Endothelial cell of umbilical vein (primary cell): ENCODE measurements at regions not wholly inside any gene's neighbourhood (a gene's known extent, or its start where the extent isn't known, plus 50 kb on each side); places are given as distances from the start of the nearest gene placed in this dataset.

Experiments used
- BruUV-seq: library from RNA; stranded (reverse); fragments of 400-500 nt; replicated peaks from 2 replicates; lab custom pipeline; 2021; lab: Mats Ljungman, UMichigan
- CTCF ChIA-PET: fragments of 300-600, 350-600 bp; sonication (Branson Sonifier 250); formaldehyde crosslinking; loops from one replicate; lab custom pipeline; 2021; ENCODE audit warnings: antibody characterized with exemption, inconsistent platforms; lab: Charles Lee
- POLR2A ChIA-PET: fragments of 300-600, 350-600 bp; sonication (Branson Sonifier 250); formaldehyde crosslinking; loops from one replicate; lab custom pipeline; 2021; ENCODE audit warnings: antibody characterized with exemption, inconsistent platforms; lab: Charles Lee
- DNase-seq: peaks from one replicate; pipeline ENCODE4 v3.0.0-alpha.2; 2011; ENCODE audit warnings: low read depth, low spot score
- FAIRE-seq: peaks from 2 replicates; lab custom pipeline; 2011; peaks lifted over from hg19 to GRCh38; lab: Jason Lieb, UNC
- H2AFZ ChIP-seq: 2 replicates; pipeline ENCODE4 v1.6.0; 2012; ENCODE audit warnings: low read depth, low read length, control low read depth, inconsistent platforms
- H3K27ac ChIP-seq: 2 replicates; pipeline ENCODE4 v1.5.1; 2011; ENCODE audit warnings: low read depth, mild to moderate bottlenecking, control low read depth, low read length, moderate library complexity; ENCODE audit not compliant: insufficient read depth
- H3K27me3 ChIP-seq, 2 experiments: 2 replicates each; pipeline versions ENCODE4 v1.6.0 to v1.6.1; 2011; ENCODE audit warnings: low read length in 2 of 2, mixed read lengths in 1 of 2; ENCODE audit not compliant: control insufficient read depth in 2 of 2, insufficient read depth in 2 of 2
- H3K36me3 ChIP-seq, 2 experiments: 2 replicates in 1 of 2; 3 replicates in 1 of 2; pipeline ENCODE4 v1.5.1; 2011; ENCODE audit warnings: low read length in 2 of 2, mild to moderate bottlenecking in 1 of 2, moderate library complexity in 1 of 2; ENCODE audit not compliant: control insufficient read depth in 2 of 2, insufficient read depth in 2 of 2; ENCODE audit errors: extremely low read depth in 1 of 2
- H3K4me1 ChIP-seq: 3 replicates; pipeline ENCODE4 v1.5.1; 2011; ENCODE audit warnings: mild to moderate bottlenecking, low read length; ENCODE audit not compliant: control insufficient read depth, insufficient read depth; ENCODE audit errors: extremely low read depth
- H3K4me2 ChIP-seq: 2 replicates; pipeline ENCODE4 v1.6.1; 2011; ENCODE audit warnings: low read length, control low read depth, mixed read lengths; ENCODE audit not compliant: insufficient read depth
- H3K4me3 ChIP-seq, 3 experiments: fragments of 200-600 bp in 1 of 3; sonication (generic), shearing (Covaris generic) in 1 of 3; replicated peaks in 1 of 3; 2 replicates each; pipeline ENCODE4 v1.5.1; 2011 to 2016; ENCODE audit warnings: control low read depth in 3 of 3, low read length in 3 of 3, mild to moderate bottlenecking in 2 of 3, inconsistent platforms in 1 of 3, low read depth in 1 of 3, moderate library complexity in 1 of 3; ENCODE audit not compliant: insufficient read depth in 1 of 3
- H3K79me2 ChIP-seq: 2 replicates; pipeline ENCODE4 v1.6.0; 2012; ENCODE audit warnings: low read length, inconsistent platforms; ENCODE audit not compliant: control insufficient read depth, insufficient read depth
- H3K9ac ChIP-seq: replicated peaks from 2 replicates; pipeline ENCODE3; 2011; ENCODE audit warnings: low read length, control low read depth; ENCODE audit not compliant: insufficient read depth; ENCODE audit errors: extremely low read depth
- H3K9me1 ChIP-seq: replicated peaks from 3 replicates; pipeline ENCODE4 v1.6.0; 2011; ENCODE audit warnings: mild to moderate bottlenecking, low read length; ENCODE audit not compliant: control insufficient read depth, insufficient read depth; ENCODE audit errors: extremely low read depth
- H3K9me3 ChIP-seq: replicated peaks from 2 replicates; pipeline ENCODE4 v1.5.1; 2012; ENCODE audit warnings: low read length, inconsistent platforms; ENCODE audit not compliant: control insufficient read depth, insufficient read depth
- H4K20me1 ChIP-seq: replicated peaks from 2 replicates; pipeline ENCODE3; 2011; ENCODE audit warnings: mild to moderate bottlenecking, low read length; ENCODE audit not compliant: control insufficient read depth, insufficient read depth; ENCODE audit errors: extremely low read depth
- CTCF ChIP-seq, 2 donors: IDR thresholded peaks; 1 replicate in 1 of 2; 2 replicates in 1 of 2; pipeline ENCODE4 v1.5.1; 2011; ENCODE audit warnings: low read length in 2 of 2, mild to moderate bottlenecking in 2 of 2, moderate library complexity in 2 of 2, control low read depth in 1 of 2, inconsistent platforms in 1 of 2, low read depth in 1 of 2; ENCODE audit not compliant: insufficient read depth in 1 of 2; ENCODE audit errors: extremely low read depth in 1 of 2
- EZH2 ChIP-seq: IDR thresholded peaks from 2 replicates; pipeline ENCODE4 v1.6.1; 2012; ENCODE audit warnings: borderline replicate concordance, low read depth, mild to moderate bottlenecking, moderate library complexity, low read length, inconsistent platforms; ENCODE audit not compliant: severe bottlenecking
- FOS ChIP-seq: IDR thresholded peaks from 2 replicates; pipeline ENCODE4 v1.6.1; 2011; ENCODE audit warnings: mild to moderate bottlenecking, low read length, moderate library complexity, borderline replicate concordance; ENCODE audit not compliant: insufficient read depth
- GATA2 ChIP-seq: IDR thresholded peaks from 2 replicates; pipeline ENCODE4 v1.7.0; 2011; ENCODE audit warnings: low read depth, mild to moderate bottlenecking, moderate library complexity, mixed read lengths, low read length; ENCODE audit not compliant: insufficient read length, insufficient read depth
- JUN ChIP-seq: IDR thresholded peaks from 2 replicates; pipeline ENCODE4 v1.6.1; 2011; ENCODE audit warnings: borderline replicate concordance, low read depth; ENCODE audit not compliant: insufficient read length, insufficient read depth
- MYC ChIP-seq: IDR thresholded peaks from one replicate; pipeline ENCODE4 v1.6.1; 2011; ENCODE audit warnings: mild to moderate bottlenecking, low read depth, low read length
- POLR2A ChIP-seq: IDR thresholded peaks from 2 replicates; pipeline ENCODE4 v1.6.1; 2012; ENCODE audit warnings: low read depth, mild to moderate bottlenecking, control low read depth, low read length
- POLR2AphosphoS5 ChIP-seq: IDR thresholded peaks from 2 replicates; pipeline ENCODE4 v1.6.1; 2012; ENCODE audit warnings: low read depth, mild to moderate bottlenecking, control low read depth, low read length, moderate library complexity; ENCODE audit not compliant: insufficient read depth
- dilution Hi-C: fragments of 300-500 bp; cut with MboI; formaldehyde crosslinking; loops from one replicate; pipeline ENCODE4 v1.15.0; 2019; ENCODE audit warnings: low sequenced_read_pairs; ENCODE audit not compliant: extremely low pct_ligation_motif_present
- intact Hi-C: fragments of 100-400 bp; cut with micrococcal nuclease; formaldehyde crosslinking; loops from one replicate; pipeline ENCODE4 v1.10.0; 2022
- TF ChIP-seq, protein P1 (sequence below): IDR thresholded peaks from 2 replicates; pipeline ENCODE4 v1.6.1; 2011; ENCODE audit not compliant: insufficient read depth, insufficient read length

DNA sequence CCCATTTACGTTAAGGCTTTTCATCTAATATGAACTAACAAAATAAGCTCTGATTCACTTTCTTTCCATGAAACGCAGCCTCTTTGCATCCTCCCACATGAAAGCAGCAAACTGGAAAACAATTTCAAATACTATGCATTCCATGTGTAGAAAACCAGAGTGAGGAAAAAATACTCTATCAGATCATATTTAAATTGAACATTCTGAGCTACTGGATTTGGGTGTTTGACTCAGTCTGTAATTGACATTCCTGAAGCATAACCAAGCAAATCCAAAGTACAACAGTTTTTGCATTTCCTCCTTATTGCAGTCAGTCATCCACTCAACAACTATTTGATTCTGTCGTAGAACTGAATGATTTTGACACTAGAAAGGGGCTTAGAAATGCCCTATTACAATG is 399.1 kb upstream of the NMUR2 start:
- no TSS peak for BruUV-seq
- DNase-seq (no peak), FAIRE-seq (no peak)
- no peak overlapping the region for H3K27ac ChIP-seq
- ChIA-PET POLR2A (no interaction called here), CTCF (no interaction called here)
- H3K4me3 ChIP-seq: no peak overlapping the region
- no peak for TF ChIP-seq FOS
- TF ChIP-seq POLR2A: no peak
- no peak for TF ChIP-seq CTCF (IDR thresholded peaks at IDR 0.05; ENCODE audit: extremely low read depth in 1 of 2, insufficient read depth in 1 of 2, low read depth in 1 of 2, low read length in 2 of 2)
- no peak for TF ChIP-seq MYC
- no peak for TF ChIP-seq POLR2AphosphoS5
- H3K9me1 ChIP-seq: no peaks in the 10 kb centered on the region
- H3K36me3 ChIP-seq: no peaks in the 10 kb centered on the region
- H2AFZ ChIP-seq: no peak overlapping the region
- peaks cover 2% of the 10 kb centered on the region for H3K9me3 ChIP-seq
- dilution Hi-C loops (no loop called here), intact Hi-C loops (no loop called here)
- no peaks in the 10 kb centered on the region for H3K4me1 ChIP-seq
- H4K20me1 ChIP-seq: no peaks in the 10 kb centered on the region
- no peak overlapping the region for H3K4me2 ChIP-seq
- no peaks in the 10 kb centered on the region for H3K79me2 ChIP-seq
- H3K9ac ChIP-seq: no peak overlapping the region
- no peaks in the 10 kb centered on the region for H3K27me3 ChIP-seq

- FAIRE-seq (no peak), DNase-seq (no peak)
- H3K4me1 ChIP-seq: no peaks in the 10 kb centered on the region
- H3K9me1 ChIP-seq: no peaks in the 10 kb centered on the region
- dilution Hi-C loops: no loop called here
- no peak overlapping the region for H3K4me2 ChIP-seq
- CTCF ChIA-PET: no interaction called here
- H3K27me3 ChIP-seq: no peaks in the 10 kb centered on the region
- intact Hi-C loops: no loop called here
- peaks cover 4% of the 10 kb centered on the region for H3K9me3 ChIP-seq
- BruUV-seq: no TSS peak
- no peak overlapping the region for H3K9ac ChIP-seq
- POLR2A ChIA-PET: no interaction called here
- H3K4me3 ChIP-seq: no peak overlapping the region
- no peaks in the 10 kb centered on the region for H4K20me1 ChIP-seq
- H3K36me3 ChIP-seq: no peaks in the 10 kb centered on the region
- no peak overlapping the region for H3K27ac ChIP-seq
- TF ChIP-seq JUN (no peak), POLR2A (no peak), POLR2AphosphoS5 (no peak), EZH2 (no peak), GATA2 (no peak), CTCF (IDR thresholded peaks at IDR 0.05; ENCODE audit: extremely low read depth in 1 of 2, insufficient read depth in 1 of 2, low read depth in 1 of 2, low read length in 2 of 2) (no peak), MYC (no peak), FOS (no peak)
- TF ChIP-seq, protein P1, sequence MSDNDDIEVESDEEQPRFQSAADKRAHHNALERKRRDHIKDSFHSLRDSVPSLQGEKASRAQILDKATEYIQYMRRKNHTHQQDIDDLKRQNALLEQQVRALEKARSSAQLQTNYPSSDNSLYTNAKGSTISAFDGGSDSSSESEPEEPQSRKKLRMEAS: no peak
- H2AFZ ChIP-seq: no peak overlapping the region
- no peaks in the 10 kb centered on the region for H3K79me2 ChIP-seq
Observed at GRCh38 chr5:152811988-152812387, 406.9 kb upstream of the NMUR2 start.
